Mucosa of rectum (tissue), 2 donors: ENCODE measurements at regions not wholly inside any gene's neighbourhood (a gene's known extent, or its start where the extent isn't known, plus 50 kb on each side); places are given as distances from the start of the nearest gene placed in this dataset.
"Not testable (repeated sequence)": the region's sequence is repeated elsewhere in the genome, so short reads cannot be mapped to it uniquely, and the experiment has no call there.

Source experiments
- H3K27ac ChIP-seq, 2 donors: one replicate each; pipeline ENCODE4 v1.7.0; 2013; ENCODE audit warnings: inconsistent platforms in 2 of 2, low read depth in 2 of 2, low read length in 2 of 2
- H3K27me3 ChIP-seq, 2 donors: one replicate each; pipeline ENCODE4 v1.7.0; 2013; ENCODE audit warnings: low read length in 2 of 2; ENCODE audit not compliant: control insufficient read depth in 2 of 2, insufficient read depth in 2 of 2
- H3K36me3 ChIP-seq, 2 donors: one replicate each; pipeline ENCODE4 v1.7.0; 2013; ENCODE audit warnings: low read length in 2 of 2; ENCODE audit not compliant: control insufficient read depth in 2 of 2, insufficient read depth in 2 of 2
- H3K4me1 ChIP-seq, 2 donors: one replicate each; pipeline ENCODE4 v1.7.0; 2013; ENCODE audit warnings: low read length in 2 of 2, mild to moderate bottlenecking in 1 of 2; ENCODE audit not compliant: control insufficient read depth in 2 of 2, insufficient read depth in 2 of 2
- H3K4me3 ChIP-seq, 2 donors: one replicate each; pipeline ENCODE4 v1.7.0; 2013; ENCODE audit warnings: low read length in 2 of 2
- H3K9ac ChIP-seq, 2 donors: one replicate each; pipeline ENCODE4 v1.7.0; 2013; ENCODE audit warnings: low read length in 2 of 2, low read depth in 1 of 2, mild to moderate bottlenecking in 1 of 2
- H3K9me3 ChIP-seq, 2 donors: one replicate each; pipeline ENCODE4 v1.7.0; 2013; ENCODE audit warnings: low read length in 2 of 2; ENCODE audit not compliant: control insufficient read depth in 2 of 2
- donor health status: healthy.
- donor health status: Normal muscosa, but diverticular disease.

- not testable (repeated sequence) for H3K9me3 ChIP-seq, H3K4me3 ChIP-seq, H3K9ac ChIP-seq, H3K4me1 ChIP-seq, H3K27ac ChIP-seq, H3K27me3 ChIP-seq, H3K36me3 ChIP-seq
Measured at GRCh38 chr2:221944452-221944851, 354.3 kb downstream of the PAX3 start.

- H3K9ac ChIP-seq: no peak overlapping the region
- no peaks in the 10 kb centered on the region for H3K27me3 ChIP-seq
- H3K4me3 ChIP-seq: no peak overlapping the region
- no peak overlapping the region for H3K27ac ChIP-seq
- H3K36me3 ChIP-seq: no peaks in the 10 kb centered on the region
- no peaks in the 10 kb centered on the region for H3K9me3 ChIP-seq
- H3K4me1 ChIP-seq: no peaks in the 10 kb centered on the region
Measured at GRCh38 chr2:221943076-221943810, 355.6 kb downstream of the PAX3 start.

GRCh38 chr2:221931251-221931991 lies 359.3 kb upstream of the EPHA4 start:
- Histone ChIP-seq H3K4me1 (no peaks in the 10 kb centered on the region), H3K27me3 (no peaks in the 10 kb centered on the region), H3K36me3 (no peaks in the 10 kb centered on the region), H3K4me3 (no peak overlapping the region), H3K9ac (no peak overlapping the region), H3K27ac (no peak overlapping the region), H3K9me3 (no peaks in the 10 kb centered on the region)

- H3K4me3 ChIP-seq: no peak overlapping the region
- no peaks in the 10 kb centered on the region for H3K27me3 ChIP-seq
- no peaks in the 10 kb centered on the region for H3K36me3 ChIP-seq
- no peak overlapping the region for H3K9ac ChIP-seq
- H3K9me3 ChIP-seq: no peaks in the 10 kb centered on the region
- H3K27ac ChIP-seq: no peak overlapping the region
- no peaks in the 10 kb centered on the region for H3K4me1 ChIP-seq
Measured at GRCh38 chr2:221929259-221929658, 357.2 kb upstream of the EPHA4 start.

- H3K9me3 ChIP-seq: no peaks in the 10 kb centered on the region
- no peak overlapping the region for H3K27ac ChIP-seq
- H3K27me3 ChIP-seq: no peaks in the 10 kb centered on the region
- no peaks in the 10 kb centered on the region for H3K4me1 ChIP-seq
- H3K4me3 ChIP-seq: no peak overlapping the region
- H3K9ac ChIP-seq: no peak overlapping the region
- H3K36me3 ChIP-seq: no peaks in the 10 kb centered on the region
Measured at GRCh38 chr2:221926327-221926726, 354.2 kb upstream of the EPHA4 start.

- no peaks in the 10 kb centered on the region for H3K36me3 ChIP-seq
- H3K9ac ChIP-seq: no peak overlapping the region
- H3K27me3 ChIP-seq: no peaks in the 10 kb centered on the region
- H3K4me3 ChIP-seq: no peak overlapping the region
- no peaks in the 10 kb centered on the region for H3K9me3 ChIP-seq
- no peaks in the 10 kb centered on the region for H3K4me1 ChIP-seq
- no peak overlapping the region for H3K27ac ChIP-seq
Measured at GRCh38 chr2:221924576-221924975, 352.5 kb upstream of the EPHA4 start.

- no peak overlapping the region for H3K9ac ChIP-seq
- H3K4me3 ChIP-seq: no peak overlapping the region
- no peak overlapping the region for H3K27ac ChIP-seq
- no peaks in the 10 kb centered on the region for H3K27me3 ChIP-seq
- no peaks in the 10 kb centered on the region for H3K9me3 ChIP-seq
- no peaks in the 10 kb centered on the region for H3K36me3 ChIP-seq
- no peaks in the 10 kb centered on the region for H3K4me1 ChIP-seq
Measured at GRCh38 chr2:221915926-221916325, 343.8 kb upstream of the EPHA4 start.

GRCh38 chr2:221914334-221914880 lies 342.3 kb upstream of the EPHA4 start:
- no peak overlapping the region for H3K9ac ChIP-seq
- H3K9me3 ChIP-seq: no peaks in the 10 kb centered on the region
- H3K27ac ChIP-seq: no peak overlapping the region
- no peak overlapping the region for H3K4me3 ChIP-seq
- H3K36me3 ChIP-seq: no peaks in the 10 kb centered on the region
- H3K4me1 ChIP-seq: no peaks in the 10 kb centered on the region
- no peaks in the 10 kb centered on the region for H3K27me3 ChIP-seq

- no peaks in the 10 kb centered on the region for H3K27me3 ChIP-seq
- no peak overlapping the region for H3K4me3 ChIP-seq
- no peaks in the 10 kb centered on the region for H3K36me3 ChIP-seq
Measured at GRCh38 chr2:221911890-221912289, 339.8 kb upstream of the EPHA4 start.

GRCh38 chr2:221911321-221911720 lies 339.2 kb upstream of the EPHA4 start:
- Histone ChIP-seq H3K27ac (no peak overlapping the region), H3K9ac (no peak overlapping the region), H3K4me3 (no peak overlapping the region), H3K36me3 (no peaks in the 10 kb centered on the region), H3K27me3 (no peaks in the 10 kb centered on the region), H3K9me3 (no peaks in the 10 kb centered on the region), H3K4me1 (no peaks in the 10 kb centered on the region)

More at GRCh38 chr2:221911890-221912289, 339.8 kb upstream of the EPHA4 start:
- Histone ChIP-seq H3K27ac (no peak overlapping the region), H3K9me3 (no peaks in the 10 kb centered on the region), H3K9ac (no peak overlapping the region), H3K4me1 (no peaks in the 10 kb centered on the region)
